OCI-LY3 (cell line): ENCODE measurements at regions not wholly inside any gene's neighbourhood (a gene's known extent, or its start where the extent isn't known, plus 50 kb on each side); places are given as distances from the start of the nearest gene placed in this dataset.

Experiments used
- H2AFZ ChIP-seq: fragments of 200-600, 300-600 bp; shearing (Covaris generic); 2 replicates; pipeline ENCODE4 v1.6.0; 2014; ENCODE audit warnings: antibody characterized with exemption, low read depth, low read length
- H3K27ac ChIP-seq: fragments of 200-600, 300-600 bp; sonication (generic); 2 replicates; pipeline ENCODE4 v1.5.1; 2014; ENCODE audit warnings: mild to moderate bottlenecking, low read length, moderate library complexity, mixed read lengths
- H3K27me3 ChIP-seq: fragments of 200-600, 300-600 bp; sonication (generic); 2 replicates; pipeline ENCODE4 v1.6.1; 2014; ENCODE audit warnings: low read depth, low read length, mixed read lengths
- H3K36me3 ChIP-seq: fragments of 200-600, 300-600 bp; sonication (generic); replicated peaks from 2 replicates; pipeline ENCODE3; 2014; ENCODE audit warnings: low read depth, low read length, mixed read lengths
- H3K4me1 ChIP-seq: fragments of 300-600, 200-600 bp; sonication (generic); 2 replicates; pipeline ENCODE4 v1.6.1; 2014; ENCODE audit warnings: low read length, mixed read lengths
- H3K4me2 ChIP-seq: fragments of 200-600, 300-600 bp; sonication (generic); 2 replicates; pipeline ENCODE4 v1.6.1; 2014; ENCODE audit warnings: low read length, mixed read lengths
- H3K4me3 ChIP-seq: fragments of 300-600, 200-600 bp; sonication (generic); 2 replicates; pipeline ENCODE4 v1.5.1; 2014; ENCODE audit warnings: antibody characterized with exemption, mild to moderate bottlenecking, low read length, moderate library complexity
- H3K79me2 ChIP-seq: fragments of 300-600, 200-600 bp; shearing (Covaris generic); 2 replicates; pipeline ENCODE4 v1.6.1; 2014; ENCODE audit warnings: mild to moderate bottlenecking, low read length, mixed read lengths
- H3K9ac ChIP-seq: fragments of 300-600, 200-600 bp; shearing (Covaris generic); 2 replicates; pipeline ENCODE4 v1.6.0; 2014; ENCODE audit warnings: mild to moderate bottlenecking, low read length, moderate library complexity
- H3K9me3 ChIP-seq: fragments of 200-600, 300-600 bp; shearing (Covaris generic); 2 replicates; pipeline ENCODE4 v1.6.1; 2014; ENCODE audit warnings: low read length, mixed read lengths; ENCODE audit not compliant: insufficient read depth
- H4K20me1 ChIP-seq: fragments of 200-600, 300-600 bp; sonication (generic); 2 replicates; pipeline ENCODE4 v1.6.1; 2016; ENCODE audit warnings: low read length, mixed read lengths; ENCODE audit not compliant: insufficient read depth
- EZH2phosphoT487 ChIP-seq: fragments of 200-600 bp; shearing (Covaris generic); IDR thresholded peaks from 2 replicates; pipeline ENCODE4 v1.6.1; 2018; ENCODE audit warnings: antibody characterized with exemption, mixed run types, low read depth
- TF ChIP-seq, protein P1 (sequence below): fragments of 200-600, 300-600 bp; sonication (generic); IDR thresholded peaks from 2 replicates; pipeline ENCODE4 v1.5.1; 2014; ENCODE audit warnings: antibody characterized with exemption, low read length, low read depth

DNA sequence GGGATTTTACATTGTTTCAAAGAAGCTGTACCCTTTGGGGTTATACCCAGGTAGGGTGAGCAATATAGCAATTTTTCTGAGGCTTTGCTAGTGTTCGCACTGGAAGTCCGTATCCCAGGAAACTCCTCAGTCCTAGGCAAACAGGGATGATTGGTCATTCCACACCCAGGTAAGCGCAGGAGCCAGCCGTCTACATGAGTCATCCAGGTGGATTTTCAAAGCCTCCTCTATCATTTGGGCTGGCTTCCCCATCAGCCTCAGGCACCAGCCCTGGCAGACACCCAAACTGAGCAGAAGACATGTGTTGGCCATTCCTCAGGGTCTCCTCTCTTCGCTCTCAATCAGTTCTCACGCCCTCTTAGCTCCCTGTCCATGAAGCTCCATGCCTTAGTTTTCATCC, 135.6 kb downstream of the AIPL1 start:
- no peak overlapping the region for H3K27ac ChIP-seq
- no peak for TF ChIP-seq EZH2phosphoT487
- TF ChIP-seq, protein P1, sequence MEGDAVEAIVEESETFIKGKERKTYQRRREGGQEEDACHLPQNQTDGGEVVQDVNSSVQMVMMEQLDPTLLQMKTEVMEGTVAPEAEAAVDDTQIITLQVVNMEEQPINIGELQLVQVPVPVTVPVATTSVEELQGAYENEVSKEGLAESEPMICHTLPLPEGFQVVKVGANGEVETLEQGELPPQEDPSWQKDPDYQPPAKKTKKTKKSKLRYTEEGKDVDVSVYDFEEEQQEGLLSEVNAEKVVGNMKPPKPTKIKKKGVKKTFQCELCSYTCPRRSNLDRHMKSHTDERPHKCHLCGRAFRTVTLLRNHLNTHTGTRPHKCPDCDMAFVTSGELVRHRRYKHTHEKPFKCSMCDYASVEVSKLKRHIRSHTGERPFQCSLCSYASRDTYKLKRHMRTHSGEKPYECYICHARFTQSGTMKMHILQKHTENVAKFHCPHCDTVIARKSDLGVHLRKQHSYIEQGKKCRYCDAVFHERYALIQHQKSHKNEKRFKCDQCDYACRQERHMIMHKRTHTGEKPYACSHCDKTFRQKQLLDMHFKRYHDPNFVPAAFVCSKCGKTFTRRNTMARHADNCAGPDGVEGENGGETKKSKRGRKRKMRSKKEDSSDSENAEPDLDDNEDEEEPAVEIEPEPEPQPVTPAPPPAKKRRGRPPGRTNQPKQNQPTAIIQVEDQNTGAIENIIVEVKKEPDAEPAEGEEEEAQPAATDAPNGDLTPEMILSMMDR, result no peak
- no peak overlapping the region for H3K4me2 ChIP-seq
- H3K79me2 ChIP-seq, result no peaks in the 10 kb centered on the region
- no peak overlapping the region for H3K4me3 ChIP-seq
- H3K9ac ChIP-seq, result no peak overlapping the region
- no peaks in the 10 kb centered on the region for H4K20me1 ChIP-seq
- H2AFZ ChIP-seq, result no peak overlapping the region
- H3K27me3 ChIP-seq, result no peaks in the 10 kb centered on the region
- H3K4me1 ChIP-seq, result no peaks in the 10 kb centered on the region
- H3K36me3 ChIP-seq, result no peaks in the 10 kb centered on the region
- no peaks in the 10 kb centered on the region for H3K9me3 ChIP-seq

DNA sequence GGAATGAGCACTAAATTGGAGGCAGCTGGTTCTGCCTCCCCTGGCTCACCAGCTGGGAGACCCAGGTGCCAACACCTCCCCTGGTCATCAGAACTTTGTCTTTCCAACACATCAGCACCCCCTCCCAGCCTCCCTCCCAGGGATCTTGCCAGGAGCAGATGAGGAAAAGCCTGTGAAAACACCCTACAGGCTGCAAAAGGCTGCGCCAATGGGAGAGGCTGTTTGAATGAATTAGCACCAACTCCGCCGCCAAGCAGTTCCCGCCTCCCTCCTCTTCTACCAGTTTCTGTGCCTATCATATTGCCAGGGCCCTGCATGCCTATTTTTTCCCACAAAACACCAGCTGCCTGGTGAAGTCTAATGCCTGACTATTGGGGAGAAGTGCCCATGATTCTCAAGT, 137.0 kb downstream of the AIPL1 start:
- Histone ChIP-seq H4K20me1 (no peaks in the 10 kb centered on the region), H3K36me3 (no peaks in the 10 kb centered on the region), H3K27me3 (no peaks in the 10 kb centered on the region), H3K27ac (no peak overlapping the region), H3K4me1 (no peaks in the 10 kb centered on the region), H2AFZ (no peak overlapping the region), H3K4me2 (no peak overlapping the region), H3K9ac (no peak overlapping the region), H3K79me2 (no peaks in the 10 kb centered on the region), H3K9me3 (no peaks in the 10 kb centered on the region), H3K4me3 (no peak overlapping the region)
- TF ChIP-seq, protein P1, result no peak

DNA sequence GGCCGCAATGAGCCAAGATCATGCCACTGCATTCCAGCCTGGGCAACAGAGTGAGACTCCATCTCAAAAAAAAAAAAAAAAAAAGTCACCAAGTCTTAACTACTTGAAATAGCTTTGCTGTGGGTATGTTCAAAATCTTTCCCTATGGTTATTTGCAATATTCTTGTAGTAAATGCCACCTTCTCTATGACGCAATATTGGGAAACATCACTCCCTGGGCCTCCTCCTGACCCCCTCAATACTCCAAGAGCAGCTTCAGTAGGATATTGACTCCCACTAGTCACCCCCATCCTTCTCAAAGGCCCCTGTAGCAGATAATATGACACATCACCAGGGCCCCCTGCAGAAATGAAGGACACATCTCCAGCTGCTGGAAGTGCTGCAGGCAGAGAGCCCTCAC, 137.8 kb downstream of the AIPL1 start:
- TF ChIP-seq, protein P1, result no peak
- TF ChIP-seq EZH2phosphoT487, result no peak
- no peaks in the 10 kb centered on the region for H3K79me2 ChIP-seq
- no peak overlapping the region for H3K4me3 ChIP-seq
- H3K4me2 ChIP-seq, result no peak overlapping the region
- H2AFZ ChIP-seq, result no peak overlapping the region
- no peaks in the 10 kb centered on the region for H3K36me3 ChIP-seq
- H3K9me3 ChIP-seq, result no peaks in the 10 kb centered on the region
- H4K20me1 ChIP-seq, result no peaks in the 10 kb centered on the region
- H3K27me3 ChIP-seq, result no peaks in the 10 kb centered on the region
- no peak overlapping the region for H3K9ac ChIP-seq
- no peak overlapping the region for H3K27ac ChIP-seq
- H3K4me1 ChIP-seq, result no peaks in the 10 kb centered on the region

DNA sequence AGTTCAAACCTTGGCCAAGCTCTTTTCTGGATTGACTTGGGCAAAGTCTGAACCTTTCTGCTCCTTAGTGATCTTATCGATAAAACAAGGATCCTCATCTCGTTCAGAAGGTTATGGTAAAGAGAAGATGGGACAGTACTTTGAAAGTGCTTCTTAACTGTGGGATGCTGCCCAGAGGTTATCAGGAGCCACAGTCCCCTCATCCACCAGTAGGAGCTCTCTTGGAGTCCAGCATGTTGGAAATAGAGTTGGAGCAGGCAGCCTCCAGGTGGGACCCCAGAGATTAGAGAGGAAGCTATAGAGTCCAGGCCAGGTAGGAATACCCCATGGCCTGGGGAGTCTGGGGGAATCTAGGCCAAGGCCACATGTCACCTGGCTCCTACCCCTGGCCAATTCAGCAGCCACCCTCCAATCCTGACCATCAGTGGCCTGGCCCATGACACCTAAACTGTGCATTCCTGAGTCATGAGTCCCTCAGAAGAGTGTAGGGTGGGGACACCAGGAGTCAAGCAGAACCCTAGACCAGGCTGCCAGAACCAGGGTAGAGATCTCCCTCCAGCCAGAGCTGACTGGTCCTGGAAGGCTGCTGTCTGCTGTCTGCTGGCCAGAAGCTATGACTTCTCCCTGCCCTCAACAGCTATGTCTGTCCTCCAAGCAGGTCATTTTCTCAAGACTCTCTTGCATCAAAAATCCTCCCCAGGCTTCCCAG, 144.3 kb downstream of the AIPL1 start:
- H3K4me2 ChIP-seq, result no peak overlapping the region
- no peaks in the 10 kb centered on the region for H3K79me2 ChIP-seq
- no peaks in the 10 kb centered on the region for H3K36me3 ChIP-seq
- H3K4me3 ChIP-seq, result no peak overlapping the region
- H3K27me3 ChIP-seq, result no peaks in the 10 kb centered on the region
- no peaks in the 10 kb centered on the region for H3K4me1 ChIP-seq
- no peaks in the 10 kb centered on the region for H3K9me3 ChIP-seq
- H2AFZ ChIP-seq, result no peak overlapping the region
- no peaks in the 10 kb centered on the region for H4K20me1 ChIP-seq
- H3K27ac ChIP-seq, result no peak overlapping the region
- TF ChIP-seq, protein P1, result no peak
- no peak for TF ChIP-seq EZH2phosphoT487
- H3K9ac ChIP-seq, result no peak overlapping the region
